ENCODE measurements at regions not wholly inside any gene's neighbourhood (a gene's known extent, or its start where the extent isn't known, plus 50 kb on each side); places are given as distances from the start of the nearest gene placed in this dataset.
"Not testable (repeated sequence)": the region's sequence is repeated elsewhere in the genome, so short reads cannot be mapped to it uniquely, and the experiment has no call there.

DNA sequence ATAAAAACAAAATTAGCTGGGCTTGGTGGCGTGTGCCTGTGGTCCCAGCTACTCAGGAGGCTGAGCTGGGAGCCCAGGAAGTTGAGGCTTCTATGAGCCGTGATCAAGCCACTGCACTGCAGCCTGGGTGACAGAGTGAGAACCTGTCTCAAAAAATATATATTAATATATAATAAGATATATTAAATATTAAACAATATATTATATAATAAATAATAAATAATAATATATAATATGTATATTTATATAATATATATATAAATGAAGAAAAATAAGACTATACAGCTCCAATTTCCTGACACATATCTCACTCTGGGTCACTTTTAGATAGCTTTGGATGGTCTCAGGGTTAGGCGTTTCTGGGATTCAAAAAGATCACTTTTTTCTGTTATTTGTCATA lies 74.2 kb upstream of the DPPA4 start:
- no peak for DNase-seq
- H3K9me3 Mint-ChIP-seq (ENCODE audit: low read depth, unreplicated experiment): peaks cover 4% of the 10 kb centered on the region
- H3K27me3 Mint-ChIP-seq (ENCODE audit: unreplicated experiment): no peaks in the 10 kb centered on the region
- no peak overlapping the region for H3K27ac Mint-ChIP-seq (ENCODE audit: unreplicated experiment)
- TF ChIP-seq, protein P1, sequence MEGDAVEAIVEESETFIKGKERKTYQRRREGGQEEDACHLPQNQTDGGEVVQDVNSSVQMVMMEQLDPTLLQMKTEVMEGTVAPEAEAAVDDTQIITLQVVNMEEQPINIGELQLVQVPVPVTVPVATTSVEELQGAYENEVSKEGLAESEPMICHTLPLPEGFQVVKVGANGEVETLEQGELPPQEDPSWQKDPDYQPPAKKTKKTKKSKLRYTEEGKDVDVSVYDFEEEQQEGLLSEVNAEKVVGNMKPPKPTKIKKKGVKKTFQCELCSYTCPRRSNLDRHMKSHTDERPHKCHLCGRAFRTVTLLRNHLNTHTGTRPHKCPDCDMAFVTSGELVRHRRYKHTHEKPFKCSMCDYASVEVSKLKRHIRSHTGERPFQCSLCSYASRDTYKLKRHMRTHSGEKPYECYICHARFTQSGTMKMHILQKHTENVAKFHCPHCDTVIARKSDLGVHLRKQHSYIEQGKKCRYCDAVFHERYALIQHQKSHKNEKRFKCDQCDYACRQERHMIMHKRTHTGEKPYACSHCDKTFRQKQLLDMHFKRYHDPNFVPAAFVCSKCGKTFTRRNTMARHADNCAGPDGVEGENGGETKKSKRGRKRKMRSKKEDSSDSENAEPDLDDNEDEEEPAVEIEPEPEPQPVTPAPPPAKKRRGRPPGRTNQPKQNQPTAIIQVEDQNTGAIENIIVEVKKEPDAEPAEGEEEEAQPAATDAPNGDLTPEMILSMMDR (IDR thresholded peaks at IDR 0.05; ENCODE audit: unreplicated experiment): no peak
- intact Hi-C loops (cut with micrococcal nuclease; ENCODE audit: unreplicated experiment): no loop called here
- no peak overlapping the region for H3K4me3 Mint-ChIP-seq (ENCODE audit: low read depth, unreplicated experiment)
- H3K36me3 Mint-ChIP-seq (ENCODE audit: insufficient read depth, unreplicated experiment): no peaks in the 10 kb centered on the region
- BruUV-seq (replicated peaks): no TSS peak
- CTCF ChIA-PET: no interaction called here
- no peaks in the 10 kb centered on the region for H3K4me1 Mint-ChIP-seq (ENCODE audit: low read depth, unreplicated experiment)

DNA sequence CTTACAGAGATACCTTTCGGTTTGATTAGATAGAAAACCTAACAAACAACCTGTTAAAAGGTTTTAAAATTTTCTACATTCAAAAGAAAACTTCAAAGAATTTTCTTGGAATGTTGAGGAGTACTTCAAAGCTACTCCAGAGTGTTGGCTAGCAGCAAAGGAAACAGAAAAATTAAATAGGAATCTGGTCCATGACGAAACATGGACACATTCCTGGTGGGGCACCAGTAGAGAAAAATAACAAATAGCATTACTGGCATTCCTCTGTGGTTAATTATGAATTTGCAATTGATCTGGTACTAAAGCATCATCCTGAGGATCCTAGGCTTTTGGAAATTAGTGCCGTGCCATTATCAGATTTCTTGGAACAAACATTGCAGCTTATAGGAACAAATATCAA lies 59.5 kb upstream of the DPPA4 start:
- Mint-ChIP-seq H3K9me3 (ENCODE audit: low read depth, unreplicated experiment) (no peaks in the 10 kb centered on the region), H3K4me1 (ENCODE audit: low read depth, unreplicated experiment) (peaks cover 7% of the 10 kb centered on the region), H3K27me3 (ENCODE audit: unreplicated experiment) (no peaks in the 10 kb centered on the region), H3K4me3 (ENCODE audit: low read depth, unreplicated experiment) (no peak overlapping the region), H3K27ac (ENCODE audit: unreplicated experiment) (no peak overlapping the region), H3K36me3 (ENCODE audit: insufficient read depth, unreplicated experiment) (no peaks in the 10 kb centered on the region)
- no TSS peak for BruUV-seq (replicated peaks)
- TF ChIP-seq, protein P1 (IDR thresholded peaks at IDR 0.05; ENCODE audit: unreplicated experiment): no peak
- no peak for DNase-seq
- intact Hi-C loops (cut with micrococcal nuclease; ENCODE audit: unreplicated experiment): loop anchor here (10.0 kb wide), 1 partner anchor 342 kb away; no protein-coding TSS in a partner anchor
- CTCF ChIA-PET: interaction anchor here (2.8 kb wide), 1 partner anchor 121 kb away, joined by 14 read pairs; no protein-coding TSS in a partner anchor

DNA sequence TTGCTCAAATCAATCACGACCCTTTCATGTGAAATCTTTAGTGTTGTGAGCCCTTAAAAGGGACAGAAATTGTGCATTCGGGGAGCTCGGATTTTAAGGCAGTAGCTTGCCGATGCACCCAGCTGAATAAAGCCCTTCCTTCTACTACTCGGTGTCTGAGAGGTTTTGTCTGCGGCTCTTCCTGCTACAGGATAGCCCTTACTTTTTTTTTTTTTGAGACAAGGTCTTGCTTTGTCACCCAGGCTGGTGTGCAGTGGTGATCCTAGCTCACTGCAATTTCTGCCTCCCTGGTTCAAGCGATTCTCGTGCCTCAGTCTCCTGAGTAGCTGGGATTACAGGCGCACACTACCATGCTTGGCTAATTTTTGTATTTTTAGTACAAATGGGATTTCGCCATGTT lies 56.4 kb upstream of the DPPA4 start:
- H3K36me3 Mint-ChIP-seq (ENCODE audit: insufficient read depth, unreplicated experiment); H3K9me3 Mint-ChIP-seq (ENCODE audit: low read depth, unreplicated experiment); H3K27me3 Mint-ChIP-seq (ENCODE audit: unreplicated experiment); BruUV-seq (replicated peaks); H3K4me1 Mint-ChIP-seq (ENCODE audit: low read depth, unreplicated experiment): not testable (repeated sequence)
- intact Hi-C loops (cut with micrococcal nuclease; ENCODE audit: unreplicated experiment): loop anchor here (10.0 kb wide), 1 partner anchor 339 kb away; no protein-coding TSS in a partner anchor
- DNase-seq: peak; percentile 28
- Mint-ChIP-seq H3K27ac (ENCODE audit: unreplicated experiment) (peak overlapping the region; percentile 88), H3K4me3 (ENCODE audit: low read depth, unreplicated experiment) (peak overlapping the region; percentile 50)
- CTCF ChIA-PET: interaction anchor here (0.9 kb wide), 1 partner anchor 118 kb away, joined by 4 read pairs; no protein-coding TSS in a partner anchor

DNA sequence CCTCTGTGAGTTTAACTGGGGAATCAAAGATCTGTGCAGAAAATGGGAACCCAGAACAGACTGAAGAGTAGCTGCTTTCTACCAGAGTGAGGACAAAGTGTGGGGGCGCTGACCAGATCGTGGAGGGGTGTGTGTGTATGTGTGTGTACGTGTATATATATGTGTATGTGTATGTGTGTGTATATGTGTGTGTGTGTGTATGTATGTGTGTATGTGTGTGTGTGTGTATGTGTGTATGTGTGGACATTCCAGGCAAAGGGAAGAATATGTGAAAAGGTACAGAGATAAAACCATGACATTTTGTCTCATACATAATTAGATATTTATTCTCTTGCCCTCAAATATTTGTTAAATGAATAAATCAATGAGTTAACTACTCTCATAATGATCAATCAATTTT lies 54.9 kb upstream of the DPPA4 start:
- no TSS peak for BruUV-seq (replicated peaks)
- TF ChIP-seq, protein P1 (IDR thresholded peaks at IDR 0.05; ENCODE audit: unreplicated experiment): no peak
- Mint-ChIP-seq H3K27me3 (ENCODE audit: unreplicated experiment) (no peaks in the 10 kb centered on the region), H3K4me3 (ENCODE audit: low read depth, unreplicated experiment) (no peak overlapping the region), H3K36me3 (ENCODE audit: insufficient read depth, unreplicated experiment) (no peaks in the 10 kb centered on the region), H3K27ac (ENCODE audit: unreplicated experiment) (no peak overlapping the region), H3K9me3 (ENCODE audit: low read depth, unreplicated experiment) (no peaks in the 10 kb centered on the region), H3K4me1 (ENCODE audit: low read depth, unreplicated experiment) (peaks cover 9% of the 10 kb centered on the region)
- intact Hi-C loops (cut with micrococcal nuclease; ENCODE audit: unreplicated experiment): loop anchor here (10.0 kb wide), 1 partner anchor 337 kb away; no protein-coding TSS in a partner anchor
- CTCF ChIA-PET: no interaction called here
- DNase-seq: no peak

DNA sequence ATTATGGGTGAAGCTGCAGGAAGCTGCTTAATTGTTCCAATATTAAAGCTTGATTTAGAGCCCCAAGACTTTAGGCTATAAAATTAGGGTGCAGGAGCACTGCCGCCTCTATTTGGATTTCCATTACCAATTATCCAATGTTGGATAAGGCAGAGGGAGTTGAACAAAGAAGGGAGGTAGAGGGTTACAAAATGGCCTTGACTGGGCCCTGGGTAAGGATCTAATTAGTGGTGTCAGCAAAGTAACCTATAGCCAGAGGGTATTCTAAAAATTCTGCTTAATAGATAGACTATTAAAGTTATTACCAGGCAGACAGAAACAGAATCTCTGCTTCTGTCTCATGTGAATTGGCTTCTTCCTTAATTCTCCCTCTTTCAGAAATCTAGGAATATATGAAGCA lies 50.3 kb upstream of the DPPA4 start:
- CTCF ChIA-PET: no interaction called here
- Mint-ChIP-seq H3K9me3 (ENCODE audit: low read depth, unreplicated experiment) (no peaks in the 10 kb centered on the region), H3K4me1 (ENCODE audit: low read depth, unreplicated experiment) (peaks cover 21% of the 10 kb centered on the region), H3K27me3 (ENCODE audit: unreplicated experiment) (no peaks in the 10 kb centered on the region), H3K27ac (ENCODE audit: unreplicated experiment) (no peak overlapping the region), H3K36me3 (ENCODE audit: insufficient read depth, unreplicated experiment) (no peaks in the 10 kb centered on the region), H3K4me3 (ENCODE audit: low read depth, unreplicated experiment) (no peak overlapping the region)
- intact Hi-C loops (cut with micrococcal nuclease; ENCODE audit: unreplicated experiment): no loop called here
- no peak for DNase-seq
- no TSS peak for BruUV-seq (replicated peaks)
- TF ChIP-seq, protein P1 (IDR thresholded peaks at IDR 0.05; ENCODE audit: unreplicated experiment): no peak
